ENCODE measurements at regions not wholly inside any gene's neighbourhood (a gene's known extent, or its start where the extent isn't known, plus 50 kb on each side); places are given as distances from the start of the nearest gene placed in this dataset.
"Not testable (repeated sequence)": the region's sequence is repeated elsewhere in the genome, so short reads cannot be mapped to it uniquely, and the experiment has no call there.

DNA sequence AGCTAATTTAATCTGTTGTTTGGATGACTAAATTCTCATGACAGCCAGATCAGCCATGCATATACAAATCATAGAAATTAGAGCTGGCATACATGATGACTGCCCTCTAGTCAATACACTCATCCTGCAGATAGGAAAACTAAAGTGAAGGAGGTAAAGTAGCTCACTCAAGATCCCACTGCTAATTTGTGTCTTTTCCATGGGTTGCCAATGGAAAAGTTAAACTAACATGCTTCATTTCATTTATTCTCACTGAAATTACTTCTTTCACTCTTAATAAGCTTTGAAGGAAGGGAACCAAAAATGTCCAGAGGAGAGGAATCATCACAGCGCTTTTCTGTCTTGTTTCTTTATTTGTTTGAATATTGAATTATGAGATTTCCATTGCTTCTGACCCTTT lies 308.2 kb downstream of the GJA1 start:
- DNase-seq, result no peak
- intact Hi-C loops (cut with DNase I), result no loop called here

DNA sequence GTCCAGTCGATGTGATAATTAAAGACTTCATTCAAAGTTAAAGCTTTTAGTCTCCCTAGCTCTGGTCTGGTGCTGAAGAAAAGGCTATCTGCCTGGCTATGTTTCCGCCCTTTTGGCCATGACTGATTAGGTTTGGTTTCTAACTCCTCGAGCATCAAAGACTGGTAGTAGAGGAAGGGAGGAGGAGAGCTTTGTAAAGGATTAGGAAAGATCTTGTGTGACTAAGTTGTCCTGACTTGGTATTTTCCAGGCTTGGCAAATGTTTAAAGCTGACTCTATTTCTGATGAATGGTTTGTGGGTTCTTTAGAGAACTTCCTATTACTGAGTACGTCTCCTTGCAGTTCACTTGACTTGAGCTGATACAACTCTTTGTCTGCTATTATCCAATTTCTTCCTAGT lies 312.9 kb downstream of the GJA1 start:
- intact Hi-C loops (cut with DNase I), result no loop called here
- DNase-seq, result no peak

DNA sequence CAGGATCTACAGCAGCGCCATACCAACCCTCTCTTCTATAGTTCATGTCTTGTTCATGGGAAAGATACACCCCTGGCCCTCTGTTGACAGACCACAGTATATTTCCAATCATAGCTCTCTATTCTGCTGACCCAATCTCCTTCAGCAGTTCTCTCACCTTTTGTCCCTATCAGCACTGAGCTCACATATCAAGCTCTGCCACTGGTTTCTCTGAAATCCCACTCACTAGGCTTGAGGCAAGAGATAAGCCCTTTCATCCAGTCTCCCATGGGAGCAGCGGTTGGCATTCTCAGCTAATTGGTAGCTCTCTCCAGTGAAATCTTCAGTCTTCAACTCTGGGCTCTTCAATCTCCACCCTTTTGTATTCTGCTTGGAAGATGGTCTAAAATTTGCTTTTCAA lies 313.4 kb downstream of the GJA1 start:
- intact Hi-C loops (cut with DNase I), result no loop called here
- no peak for DNase-seq

DNA sequence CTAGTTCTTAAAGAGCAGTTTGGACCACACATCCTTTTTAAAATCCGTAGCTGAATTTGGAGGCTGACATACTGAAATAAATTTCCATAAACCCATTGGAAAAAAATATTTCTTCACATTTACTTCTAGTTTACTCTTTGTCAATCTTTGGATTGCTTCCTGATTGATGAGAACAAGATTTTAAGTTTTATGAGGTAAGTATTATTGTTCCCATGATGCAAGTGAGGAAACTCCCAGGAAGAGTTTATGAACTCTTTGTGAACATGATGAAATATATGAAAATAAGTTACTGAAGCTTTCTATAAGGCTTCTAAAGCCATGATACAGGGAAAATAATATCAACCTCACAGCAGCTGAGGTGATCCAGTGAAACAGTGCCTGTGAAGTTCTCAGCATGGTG lies 320.0 kb downstream of the GJA1 start:
- DNase-seq, result no peak

DNA sequence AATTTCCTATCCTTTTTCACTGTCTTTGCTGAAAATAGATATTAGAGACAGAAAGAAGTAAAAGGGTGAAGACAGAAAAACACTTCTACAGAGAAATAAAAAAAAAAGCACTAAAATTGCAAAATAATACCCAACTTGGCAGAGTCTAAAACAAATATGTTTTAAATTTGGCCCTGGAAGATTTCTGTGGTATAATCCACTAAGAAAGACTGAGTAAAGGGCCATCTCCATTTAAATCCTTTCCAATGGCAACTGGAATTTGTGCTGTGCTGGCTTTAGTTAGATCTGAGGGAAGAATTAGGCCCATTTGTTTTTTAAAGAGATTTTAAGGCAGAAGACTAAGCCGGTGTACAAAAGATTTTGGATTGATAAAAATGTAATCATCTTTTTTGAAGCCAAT lies 321.2 kb downstream of the GJA1 start:
- DNase-seq, result no peak
- intact Hi-C loops (cut with DNase I), result no loop called here

More for the DNA sequence above, 320.0 kb downstream of the GJA1 start:
- intact Hi-C loops (cut with DNase I), result no loop called here

DNA sequence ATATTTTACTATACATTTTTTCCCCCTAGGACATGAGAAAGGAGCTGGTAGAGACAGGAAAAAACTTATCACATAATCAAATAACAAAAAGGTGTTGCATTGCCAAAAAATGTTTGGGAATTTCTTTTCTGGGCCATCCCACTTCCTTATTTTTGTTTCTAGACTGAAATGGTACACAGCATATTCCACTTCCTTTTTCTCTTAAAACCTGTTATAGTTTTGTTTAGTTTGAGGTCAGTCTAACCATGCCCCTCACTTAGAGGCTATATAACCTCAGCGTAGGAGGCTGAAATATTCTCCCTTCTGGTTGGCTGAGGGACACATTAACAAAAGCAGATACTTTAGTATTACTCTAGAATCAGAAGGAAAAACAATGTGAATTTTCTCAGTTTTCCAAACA lies 323.9 kb downstream of the GJA1 start:
- intact Hi-C loops (cut with DNase I), result no loop called here
- DNase-seq, result no peak

DNA sequence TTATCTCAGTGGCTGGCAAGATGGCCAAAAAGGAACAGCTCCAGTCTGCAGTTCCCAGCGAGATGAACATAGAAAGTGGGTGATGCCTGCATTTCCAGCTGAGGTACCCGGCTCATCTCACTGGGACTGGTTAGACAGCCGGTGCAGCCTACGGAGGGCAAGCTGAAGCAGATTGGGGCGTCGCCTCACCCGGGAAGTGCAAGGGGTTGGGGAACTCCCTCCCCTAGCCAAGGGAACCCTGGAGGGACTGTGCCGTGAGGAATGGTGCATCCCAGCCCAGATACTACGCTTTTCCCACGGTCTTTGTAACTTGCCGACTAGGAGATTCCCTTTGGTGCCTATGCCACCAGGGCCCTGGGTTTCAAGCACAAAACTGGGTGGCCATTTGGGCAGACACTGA lies 324.7 kb downstream of the GJA1 start:
- intact Hi-C loops (cut with DNase I), result no loop called here

DNA sequence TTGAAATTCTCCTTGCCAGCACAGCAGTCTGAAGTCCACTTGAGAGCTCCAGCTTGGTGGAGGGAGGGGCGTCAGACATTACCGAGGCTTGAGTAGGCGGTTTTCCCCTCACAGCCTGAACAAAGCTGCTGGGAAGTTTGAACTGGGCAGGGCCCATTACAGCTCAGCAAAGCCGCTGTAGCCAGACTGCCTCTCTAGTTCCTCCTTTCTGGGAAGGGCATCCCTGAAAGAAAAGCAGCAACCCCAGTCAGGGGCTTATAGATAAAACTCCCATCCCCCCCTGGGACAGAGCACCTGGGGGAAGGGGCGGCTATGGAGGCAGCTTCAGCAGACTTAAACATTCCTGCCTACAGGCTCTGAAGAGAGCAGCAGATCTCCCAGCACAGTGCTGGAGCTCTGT lies 325.3 kb downstream of the GJA1 start:
- peak in 1 of 10 donors; percentile 52 for DNase-seq
- intact Hi-C loops (cut with DNase I), result no loop called here

More for the DNA sequence above, 324.7 kb downstream of the GJA1 start:
- peak in 2 of 10 donors; percentile 64 to 65 for DNase-seq

DNA sequence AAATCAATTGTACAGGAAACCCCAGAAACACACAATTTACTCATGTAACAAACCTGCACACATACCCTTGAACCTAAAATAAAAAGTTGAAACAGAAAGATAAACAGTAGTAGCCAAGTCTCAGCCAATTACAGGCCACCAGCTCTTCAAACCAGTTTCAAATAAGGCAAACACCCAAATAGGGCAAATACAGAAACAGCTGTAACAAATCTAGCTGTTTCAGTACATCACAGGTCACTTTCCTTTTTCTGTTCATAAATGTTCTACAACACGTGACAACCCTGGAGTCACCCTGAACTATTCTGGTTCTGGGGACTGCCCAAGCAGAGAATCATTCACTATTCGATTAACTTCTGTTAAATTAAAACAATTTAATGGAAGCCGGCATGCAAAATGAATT lies 329.0 kb downstream of the GJA1 start:
- no peak for DNase-seq
- intact Hi-C loops (cut with DNase I), result no loop called here

DNA sequence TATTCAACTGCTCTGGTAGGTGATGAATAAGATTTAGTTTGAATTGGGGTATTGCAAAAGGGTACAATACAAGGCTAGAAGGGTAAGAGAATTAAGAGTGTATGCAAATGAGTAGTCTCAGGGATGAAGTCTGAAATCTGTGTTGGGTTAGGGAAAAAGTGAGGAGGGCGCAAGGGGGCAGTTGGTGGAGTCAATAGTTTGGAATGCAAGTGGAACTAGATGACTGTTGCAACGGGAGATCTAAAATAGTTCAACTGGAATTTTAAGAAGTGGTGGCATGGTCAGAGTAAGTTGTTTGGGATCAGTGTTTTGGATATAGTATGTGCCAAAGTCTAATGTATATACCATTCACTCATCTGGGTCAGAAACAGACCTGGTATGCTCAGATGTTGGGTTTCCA lies 329.6 kb downstream of the GJA1 start:
- intact Hi-C loops (cut with DNase I), result no loop called here
- DNase-seq, result no peak

DNA sequence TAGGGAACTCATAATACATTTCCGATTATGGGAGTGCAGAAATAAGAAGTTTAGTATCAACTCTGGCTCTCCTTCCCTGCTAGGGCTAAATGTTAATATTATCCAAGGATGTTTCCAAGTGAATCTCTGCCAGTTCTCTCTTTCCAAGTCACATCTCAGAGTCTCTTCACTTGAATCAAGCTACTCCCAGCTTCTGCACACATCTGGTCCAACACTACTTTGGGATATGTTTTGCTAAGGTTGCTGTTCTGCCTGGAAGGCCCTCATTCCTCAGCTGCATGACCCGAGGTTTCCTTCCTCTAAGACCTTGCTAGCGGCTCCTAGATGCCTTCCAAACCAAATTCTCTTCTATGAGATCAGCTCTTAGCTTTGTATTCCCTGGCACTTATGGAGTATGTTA lies 331.8 kb downstream of the GJA1 start:
- no peak for DNase-seq
- intact Hi-C loops (cut with DNase I), result no loop called here

DNA sequence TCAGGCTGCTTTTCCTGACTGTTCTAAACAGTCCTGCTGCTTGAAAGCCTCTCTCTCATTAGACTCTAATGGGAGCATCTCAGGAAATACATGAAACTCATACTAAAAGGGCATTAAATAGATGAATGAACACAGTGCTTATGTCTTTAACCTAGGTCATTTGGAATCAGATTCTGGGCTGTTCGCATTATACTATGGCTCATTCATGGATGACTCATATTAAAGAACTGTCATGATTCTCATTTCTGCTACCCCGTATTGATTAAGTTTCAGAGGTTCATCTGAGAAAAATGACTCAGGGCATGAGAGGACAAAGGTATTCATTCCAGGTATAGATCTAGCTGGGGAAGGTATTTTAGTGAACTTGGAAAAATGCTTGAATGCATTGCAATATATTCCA lies 335.5 kb downstream of the GJA1 start:
- intact Hi-C loops (cut with DNase I), result no loop called here
- DNase-seq, result no peak

DNA sequence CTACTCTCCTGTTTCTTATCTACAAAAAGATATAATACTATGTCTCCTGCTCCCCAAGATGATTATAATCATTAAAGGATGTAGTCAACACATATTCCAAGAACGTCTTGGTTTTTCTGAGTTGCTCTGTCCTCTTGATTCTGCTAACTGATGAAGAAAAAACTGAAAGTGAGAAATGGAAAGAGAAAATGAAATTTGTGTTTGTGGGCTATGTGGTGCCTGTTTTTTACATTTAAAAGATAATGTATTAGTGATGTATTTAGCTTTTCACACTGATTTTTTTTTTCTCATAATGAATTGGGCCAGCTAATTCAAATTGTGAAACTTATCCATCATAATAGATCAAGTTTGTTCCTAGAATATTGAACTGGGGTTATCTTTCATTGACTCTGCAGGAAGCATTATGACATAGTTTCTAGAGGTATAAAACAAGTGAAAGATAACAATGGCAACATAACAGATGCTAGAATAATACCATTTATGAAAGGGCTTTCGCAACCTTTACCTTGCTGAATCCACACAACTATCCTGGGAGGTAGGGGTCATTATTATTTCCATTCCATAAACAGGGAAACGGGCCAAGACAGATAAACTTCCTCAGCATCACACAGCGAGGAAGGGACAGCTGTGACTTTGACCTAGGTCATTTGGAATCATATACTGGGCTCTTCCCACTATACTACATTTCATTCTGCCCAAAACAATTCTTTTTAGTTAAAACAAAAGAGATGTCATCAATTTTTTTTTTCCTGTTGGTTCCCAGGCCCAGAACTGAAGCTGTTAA lies 336.7 kb downstream of the GJA1 start:
- intact Hi-C loops (cut with DNase I), result no loop called here
- no peak for DNase-seq

DNA sequence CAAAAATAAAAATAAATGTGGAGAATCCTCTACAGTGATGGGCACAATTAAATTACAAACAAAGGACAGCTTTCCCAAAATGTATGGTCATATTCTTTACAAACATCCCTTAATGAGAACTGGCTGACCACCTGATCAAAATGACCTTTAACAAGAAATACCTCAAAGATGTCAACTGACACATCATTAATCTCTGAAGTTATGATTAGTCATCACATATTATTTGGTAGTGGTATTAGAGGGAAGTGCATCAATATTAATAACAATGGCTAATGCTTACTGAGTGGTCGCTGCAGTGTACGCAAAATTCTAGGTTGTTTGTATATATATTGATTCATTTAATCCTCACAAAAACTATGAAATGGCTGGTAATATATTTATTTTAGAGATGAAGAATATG lies 340.6 kb downstream of the GJA1 start:
- no peak for DNase-seq
- intact Hi-C loops (cut with DNase I), result no loop called here

DNA sequence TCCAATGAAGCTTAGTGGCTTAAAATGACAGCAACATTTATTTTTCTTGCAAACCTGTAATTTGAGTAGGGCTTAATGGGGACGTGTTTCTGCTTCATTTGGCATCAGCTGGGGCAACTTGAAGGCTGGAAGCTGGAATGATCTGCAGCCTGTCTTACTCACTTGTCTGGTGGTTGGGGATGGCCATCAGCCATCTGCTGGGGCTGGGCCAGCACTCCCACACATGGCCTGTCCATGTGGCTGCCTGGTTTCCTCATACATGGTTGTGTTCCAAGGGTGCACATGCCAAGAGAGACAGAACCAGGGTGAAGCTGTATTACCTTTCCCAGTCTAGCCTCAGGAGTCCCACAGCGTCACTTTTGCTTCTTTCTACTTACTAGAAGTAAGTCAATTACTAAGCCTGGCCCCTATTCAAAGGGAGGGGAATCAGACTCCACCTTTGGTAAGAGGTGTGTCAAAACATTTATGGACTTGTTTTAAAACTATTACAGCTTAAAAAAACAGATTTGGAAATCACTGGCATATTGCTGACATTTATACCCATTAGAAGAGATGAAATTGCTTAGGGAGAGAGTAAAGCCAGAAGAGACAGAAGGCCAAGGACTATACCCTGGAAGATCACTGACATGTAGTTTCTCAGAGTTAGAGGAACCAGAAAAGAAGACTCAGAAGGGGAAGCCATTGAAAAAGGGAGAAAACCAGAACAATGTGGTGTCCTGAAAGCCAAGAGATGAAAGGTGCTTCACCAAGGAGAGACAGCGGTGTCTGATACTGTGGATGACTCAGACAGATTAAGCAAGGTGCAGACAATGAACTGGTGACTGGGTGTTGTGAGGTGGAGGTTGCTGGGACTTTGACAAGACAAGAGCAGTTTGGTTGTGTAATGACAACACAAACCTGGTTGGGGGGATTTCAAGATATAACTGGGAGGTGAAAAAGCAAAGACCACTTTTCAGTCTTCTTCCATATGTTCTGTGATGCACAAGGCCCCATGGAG lies 345.2 kb downstream of the GJA1 start:
- intact Hi-C loops (cut with DNase I), result no loop called here
- peak in 5 of 10 donors; percentile 8 to 81 (median 14) for DNase-seq

DNA sequence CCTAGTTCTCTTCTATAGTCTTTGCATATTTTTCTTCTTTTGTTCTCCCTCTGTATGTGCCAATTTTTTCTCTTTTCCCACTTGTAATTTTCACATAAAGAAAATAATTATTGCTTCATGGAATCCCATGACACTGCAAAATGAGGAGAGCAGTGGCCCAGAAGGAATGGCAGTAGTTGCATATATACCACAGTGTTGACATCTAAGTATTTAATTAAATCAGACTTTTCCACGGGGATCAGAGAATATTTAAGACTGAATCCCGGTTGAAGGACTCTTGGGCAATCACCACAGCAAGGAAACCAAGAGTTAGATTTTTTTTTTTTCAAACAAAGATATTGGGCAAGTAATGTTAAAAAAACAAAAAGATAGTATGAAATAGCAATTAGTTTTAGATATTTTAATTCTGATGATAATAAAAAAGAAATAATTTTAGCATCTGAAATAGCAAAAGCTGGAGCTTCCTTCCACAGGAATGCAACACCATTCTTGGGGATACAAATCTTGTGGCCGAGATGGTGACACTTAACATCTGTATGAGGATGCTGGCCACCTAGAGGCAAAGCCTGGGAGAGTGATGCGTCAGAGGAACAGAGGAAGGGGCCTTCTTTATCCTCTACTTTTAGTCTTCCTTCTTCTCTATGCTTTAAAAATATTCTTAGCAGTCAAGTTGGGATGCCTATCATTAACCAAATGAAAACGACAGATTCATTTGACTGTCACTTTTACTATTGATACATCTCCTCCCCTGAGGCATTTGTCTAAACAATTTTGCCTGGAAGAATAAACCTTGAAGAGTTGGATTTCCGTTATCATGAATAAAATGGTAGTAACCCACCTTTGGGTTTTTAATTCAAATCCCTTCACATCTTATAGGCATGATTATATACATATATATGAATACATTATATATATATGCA lies 356.2 kb downstream of the GJA1 start:
- intact Hi-C loops (cut with DNase I), result no loop called here
- no peak for DNase-seq

DNA sequence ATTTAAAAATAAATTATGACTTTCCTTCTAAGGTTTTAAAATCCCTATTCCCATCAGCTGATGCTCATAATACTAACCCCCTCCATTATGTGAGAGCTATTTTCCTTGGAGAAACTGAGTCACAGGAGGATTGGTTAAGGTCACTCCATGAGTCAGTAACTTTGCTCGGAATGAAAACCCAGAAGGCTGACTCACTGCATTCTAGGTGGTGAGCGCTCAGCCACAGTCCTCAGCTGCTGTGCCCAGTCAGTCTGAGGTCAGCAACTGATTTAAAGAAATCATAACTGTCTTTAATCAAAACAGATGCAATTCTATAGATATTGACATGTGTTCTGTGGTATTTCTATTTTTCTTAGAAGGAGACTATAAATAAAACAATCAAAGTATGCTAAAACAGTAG lies 359.2 kb downstream of the GJA1 start:
- DNase-seq, result no peak
- intact Hi-C loops (cut with DNase I), result no loop called here

DNA sequence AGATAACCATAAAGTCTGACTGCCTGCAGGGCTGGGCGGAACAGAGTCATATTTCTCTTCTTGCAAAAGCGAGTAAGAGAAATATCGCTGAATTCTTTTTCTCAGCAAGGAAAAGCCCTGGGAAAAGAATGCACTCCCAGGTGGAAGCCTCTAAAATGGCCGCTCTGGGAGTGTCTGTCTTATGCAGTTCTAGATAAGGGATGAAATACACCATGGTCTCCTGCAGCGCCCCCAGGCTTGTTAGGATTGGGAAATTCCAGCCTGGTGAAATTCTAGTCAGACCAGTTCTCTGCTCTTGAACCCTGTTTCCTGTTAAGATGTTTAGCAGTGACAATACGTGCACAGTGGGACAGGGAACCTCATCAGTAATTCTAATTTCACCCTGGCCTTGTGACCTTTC lies 362.2 kb downstream of the GJA1 start:
- intact Hi-C loops (cut with DNase I); DNase-seq: not testable (repeated sequence)

DNA sequence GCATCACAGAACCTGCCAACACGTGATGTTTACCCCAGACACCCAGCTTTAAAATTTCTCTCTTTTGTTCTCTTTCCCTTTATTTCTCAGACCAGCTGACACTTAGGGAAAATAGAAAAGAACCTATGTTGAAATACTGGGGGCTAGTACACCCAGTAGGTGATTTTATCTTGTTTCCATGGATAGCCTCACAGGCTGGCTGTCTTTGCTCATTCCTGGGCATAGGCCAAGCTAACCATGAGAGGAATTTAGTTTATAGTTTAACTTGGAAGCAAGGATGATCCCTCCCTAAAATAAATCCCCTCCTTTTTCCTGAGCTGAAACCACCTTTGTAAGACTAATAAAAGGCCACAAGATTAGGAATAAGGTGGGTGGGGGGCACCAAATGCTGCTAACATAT lies 362.7 kb downstream of the GJA1 start:
- intact Hi-C loops (cut with DNase I); DNase-seq: not testable (repeated sequence)

DNA sequence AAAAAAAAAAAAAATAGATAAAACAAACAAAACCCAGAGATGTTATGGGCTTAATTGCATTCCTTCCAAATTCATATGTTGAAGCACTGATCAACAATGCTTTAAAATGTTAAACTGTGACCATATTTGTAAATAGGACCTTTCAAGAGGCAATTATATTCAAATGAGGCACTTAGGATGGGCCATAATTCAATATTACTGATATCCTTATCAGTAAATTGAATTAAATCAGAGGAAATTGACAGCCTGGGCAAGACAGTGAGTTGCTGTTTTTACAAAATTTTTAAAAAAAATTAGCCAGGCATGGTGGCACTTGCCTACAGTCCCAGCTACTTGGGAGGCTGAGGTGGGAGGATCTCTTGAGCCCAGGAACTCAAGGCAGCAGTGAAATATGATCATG lies 364.1 kb downstream of the GJA1 start:
- no peak for DNase-seq
- intact Hi-C loops (cut with DNase I), result no loop called here

DNA sequence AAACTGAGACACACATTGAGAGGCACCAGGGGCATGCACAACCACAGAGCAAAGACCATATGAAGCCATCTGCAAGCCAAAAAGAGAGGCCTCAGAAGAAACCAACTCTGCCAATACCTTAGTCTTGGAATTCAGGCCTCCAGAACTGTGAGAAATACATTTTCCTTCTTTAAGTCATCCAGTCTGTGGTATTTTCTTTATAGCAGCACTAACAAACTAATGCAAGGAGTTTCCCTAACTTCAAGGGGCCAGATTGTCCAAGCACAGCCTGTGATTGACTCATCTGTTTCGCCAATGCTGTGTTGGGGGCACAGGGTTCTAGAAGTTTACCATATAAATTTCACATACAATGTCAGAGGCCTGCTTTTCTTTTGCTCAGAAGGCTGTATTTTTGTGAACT lies 364.6 kb downstream of the GJA1 start:
- no peak for DNase-seq
- intact Hi-C loops (cut with DNase I), result no loop called here

Data from posterior cingulate gyrus (tissue), 11 donors.